ENCODE measurements at regions not wholly inside any gene's neighbourhood (a gene's known extent, or its start where the extent isn't known, plus 50 kb on each side); places are given as distances from the start of the nearest gene placed in this dataset.

DNA sequence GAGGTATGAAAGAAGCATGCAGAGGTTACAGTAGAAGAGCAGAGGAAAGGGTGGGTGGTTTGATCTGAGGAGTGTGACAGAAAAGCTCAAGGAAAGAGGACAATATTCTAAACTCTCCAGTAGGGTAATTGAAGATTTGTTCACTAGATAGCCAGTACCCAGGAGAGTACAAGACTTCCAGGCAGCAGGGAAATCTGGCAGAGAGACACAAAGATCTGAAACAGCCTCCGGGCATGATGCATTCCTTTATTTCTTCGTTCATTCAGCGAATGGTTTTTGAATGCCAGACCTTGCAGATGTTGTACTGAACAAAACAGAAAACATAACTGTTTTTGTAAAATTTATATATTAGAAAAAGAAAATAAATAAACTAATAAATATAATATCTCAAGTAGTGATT is 766.6 kb downstream of the FAT4 start:
- H3K79me2 ChIP-seq (ENCODE audit: control insufficient read depth, insufficient read depth, low read length), result no peaks in the 10 kb centered on the region
- WGBS (ENCODE audit: insufficient coverage), result 83% methylated on average over 1 of the region's 3 CpGs
- TF ChIP-seq CTCF (IDR thresholded peaks at IDR 0.05), result no peak
- TF ChIP-seq EZH2 (IDR thresholded peaks at IDR 0.05; ENCODE audit: borderline replicate concordance, insufficient read depth, low read depth, low read length, poor library complexity, severe bottlenecking), result no peak
- H3K27ac ChIP-seq (ENCODE audit: low read length in 2 of 2), result no peak overlapping the region
- no peaks in the 10 kb centered on the region for H3K4me1 Mint-ChIP-seq
- H3K36me3 ChIP-seq (replicated peaks in 1 of 2; ENCODE audit: control extremely low read depth in 1 of 2, control insufficient read depth in 1 of 2, extremely low read depth in 1 of 2, insufficient read depth in 2 of 2, low read length in 1 of 2), result no peaks in the 10 kb centered on the region
- no peak overlapping the region for H2AFZ ChIP-seq (ENCODE audit: insufficient read depth, low read depth, low read length, poor library complexity, severe bottlenecking)
- CTCF ChIA-PET, result no interaction called here
- H3K27me3 Mint-ChIP-seq, result no peaks in the 10 kb centered on the region
- no peaks in the 10 kb centered on the region for H3K27me3 ChIP-seq (replicated peaks in 1 of 4; ENCODE audit: control extremely low read depth in 1 of 4, control insufficient read depth in 3 of 4, insufficient read depth in 4 of 4, low read length in 3 of 4)
- H3K9me3 ChIP-seq (ENCODE audit: control extremely low read depth in 1 of 3, control insufficient read depth in 2 of 3, insufficient read depth in 1 of 3, low read length in 2 of 3), result no peaks in the 10 kb centered on the region
- H3K4me3 Mint-ChIP-seq, result no peak overlapping the region
- DNase-seq (no peak), ATAC-seq (ENCODE audit: low read depth) (no peak)
- H3K27ac Mint-ChIP-seq, result no peak overlapping the region
- POLR2A ChIA-PET, result no interaction called here
- no peaks in the 10 kb centered on the region for H4K20me1 ChIP-seq (ENCODE audit: control insufficient read depth, insufficient read depth, low read length, poor library complexity, severe bottlenecking)
- H3K9me3 Mint-ChIP-seq (ENCODE audit: insufficient read depth), result no peaks in the 10 kb centered on the region
- H3K9ac ChIP-seq (ENCODE audit: low read length), result no peak overlapping the region
- no peak overlapping the region for H3K4me3 ChIP-seq (ENCODE audit: control extremely low read depth in 1 of 5, extremely low read depth in 1 of 5, insufficient read depth in 1 of 5, low read depth in 2 of 5, low read length in 4 of 5)
- H3K4me2 ChIP-seq (replicated peaks; ENCODE audit: low read depth, low read length, poor library complexity, severe bottlenecking), result no peak overlapping the region
- no peaks in the 10 kb centered on the region for H3K4me1 ChIP-seq (ENCODE audit: control insufficient read depth in 2 of 2, insufficient read depth in 2 of 2, low read length in 2 of 2)
- intact Hi-C loops (cut with micrococcal nuclease), result no loop called here

GRCh38 chr4:126086041-126086440 is 771.3 kb downstream of the FAT4 start:
- no peaks in the 10 kb centered on the region for H3K4me1 ChIP-seq (ENCODE audit: control insufficient read depth in 2 of 2, insufficient read depth in 2 of 2, low read length in 2 of 2)
- no peaks in the 10 kb centered on the region for H3K27me3 ChIP-seq (replicated peaks in 1 of 4; ENCODE audit: control extremely low read depth in 1 of 4, control insufficient read depth in 3 of 4, insufficient read depth in 4 of 4, low read length in 3 of 4)
- H3K4me2 ChIP-seq (replicated peaks; ENCODE audit: low read depth, low read length, poor library complexity, severe bottlenecking), result no peak overlapping the region
- no peak overlapping the region for H2AFZ ChIP-seq (ENCODE audit: insufficient read depth, low read depth, low read length, poor library complexity, severe bottlenecking)
- WGBS (ENCODE audit: insufficient coverage), result no CpG with 5 or more reads among the region's 2 CpGs
- no peaks in the 10 kb centered on the region for H3K36me3 ChIP-seq (replicated peaks in 1 of 2; ENCODE audit: control extremely low read depth in 1 of 2, control insufficient read depth in 1 of 2, extremely low read depth in 1 of 2, insufficient read depth in 2 of 2, low read length in 1 of 2)
- no peaks in the 10 kb centered on the region for H3K79me2 ChIP-seq (ENCODE audit: control insufficient read depth, insufficient read depth, low read length)
- ATAC-seq (ENCODE audit: low read depth), result no peak
- ChIA-PET CTCF (no interaction called here), POLR2A (no interaction called here)
- no peaks in the 10 kb centered on the region for H3K4me1 Mint-ChIP-seq
- no peak overlapping the region for H3K4me3 Mint-ChIP-seq
- H3K27ac ChIP-seq (ENCODE audit: low read length in 2 of 2), result no peak overlapping the region
- DNase-seq, result no peak
- no peak overlapping the region for H3K27ac Mint-ChIP-seq
- H3K27me3 Mint-ChIP-seq, result no peaks in the 10 kb centered on the region
- H3K9me3 Mint-ChIP-seq (ENCODE audit: insufficient read depth), result peaks cover 3% of the 10 kb centered on the region
- TF ChIP-seq CTCF (IDR thresholded peaks at IDR 0.05) (no peak), EZH2 (IDR thresholded peaks at IDR 0.05; ENCODE audit: borderline replicate concordance, insufficient read depth, low read depth, low read length, poor library complexity, severe bottlenecking) (no peak)
- intact Hi-C loops (cut with micrococcal nuclease), result no loop called here
- H3K4me3 ChIP-seq (ENCODE audit: control extremely low read depth in 1 of 5, extremely low read depth in 1 of 5, insufficient read depth in 1 of 5, low read depth in 2 of 5, low read length in 4 of 5), result no peak overlapping the region
- no peaks in the 10 kb centered on the region for H4K20me1 ChIP-seq (ENCODE audit: control insufficient read depth, insufficient read depth, low read length, poor library complexity, severe bottlenecking)
- H3K9ac ChIP-seq (ENCODE audit: low read length), result no peak overlapping the region
- H3K9me3 ChIP-seq (ENCODE audit: control extremely low read depth in 1 of 3, control insufficient read depth in 2 of 3, insufficient read depth in 1 of 3, low read length in 2 of 3), result no peaks in the 10 kb centered on the region

Data from B cell (primary cell).